ENCODE measurements at regions not wholly inside any gene's neighbourhood (a gene's known extent, or its start where the extent isn't known, plus 50 kb on each side); places are given as distances from the start of the nearest gene placed in this dataset.

DNA sequence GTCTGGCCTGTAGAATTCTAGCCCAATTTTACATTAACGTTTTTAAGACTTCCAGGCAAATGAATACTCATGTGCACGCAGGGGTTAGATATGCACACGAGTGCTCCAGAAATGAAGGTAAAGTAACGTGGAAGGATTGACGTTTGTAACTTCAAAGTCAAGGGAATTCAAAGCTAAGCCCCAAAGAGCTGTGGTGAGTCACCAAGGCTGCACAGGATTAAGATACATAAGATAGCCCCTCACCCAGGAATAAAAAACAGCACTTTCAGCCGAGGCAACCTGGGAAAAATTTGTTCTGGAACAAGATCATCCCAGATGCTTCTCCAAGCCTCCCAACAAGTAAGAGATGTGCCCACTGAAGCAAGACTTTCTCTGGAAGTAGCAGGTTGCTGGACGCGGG, 259.6 kb upstream of the PLXNA2 start:
- H3K18ac ChIP-seq (ENCODE audit: low read length) = no peak overlapping the region
- no CpG with 5 or more reads among the region's 8 CpGs for WGBS (ENCODE audit: extremely low coverage, insufficient coverage, insufficient read length)
- no peak overlapping the region for H3K14ac ChIP-seq (ENCODE audit: low read length)
- H2BK5ac ChIP-seq (ENCODE audit: low read depth, low read length, poor library complexity) = no peak overlapping the region
- no peaks in the 10 kb centered on the region for H3K36me3 ChIP-seq (ENCODE audit: control insufficient read depth in 1 of 2, insufficient read depth in 2 of 2, low read length in 2 of 2)
- no peak overlapping the region for H3K4ac ChIP-seq (ENCODE audit: low read depth, low read length)
- no peaks in the 10 kb centered on the region for H3K27me3 ChIP-seq (ENCODE audit: insufficient read depth, low read length)
- no peaks in the 10 kb centered on the region for H3K4me1 ChIP-seq (ENCODE audit: control insufficient read depth in 1 of 2, insufficient read depth in 2 of 2, low read length in 2 of 2)
- H3K23ac ChIP-seq (ENCODE audit: low read length) = no peak overlapping the region
- H3K4me2 ChIP-seq (ENCODE audit: low read length) = no peak overlapping the region
- H2AK5ac ChIP-seq (ENCODE audit: low read length) = no peak overlapping the region
- H4K12ac ChIP-seq (ENCODE audit: low read depth, low read length) = no peak overlapping the region
- no peak overlapping the region for H2BK12ac ChIP-seq (ENCODE audit: low read length)
- H3K4me3 ChIP-seq (ENCODE audit: low read depth, low read length) = no peak overlapping the region
- no peak overlapping the region for H4K91ac ChIP-seq (ENCODE audit: low read depth, low read length)
- no peak overlapping the region for H2BK120ac ChIP-seq (ENCODE audit: insufficient read depth, low read length, poor library complexity)
- no peak overlapping the region for H3K27ac ChIP-seq (ENCODE audit: low read depth, low read length)
- H3K79me2 ChIP-seq (ENCODE audit: control insufficient read depth, insufficient read depth, low read length, poor library complexity) = no peaks in the 10 kb centered on the region
- no peak overlapping the region for H2AFZ ChIP-seq (ENCODE audit: insufficient read depth, low read length, poor library complexity)
- no peaks in the 10 kb centered on the region for H3K9me3 ChIP-seq (ENCODE audit: insufficient read depth, low read depth, low read length)
- no peak overlapping the region for H3K9ac ChIP-seq (ENCODE audit: low read length)
- H3K79me1 ChIP-seq (ENCODE audit: low read length) = no peaks in the 10 kb centered on the region
- no peak overlapping the region for H4K8ac ChIP-seq (ENCODE audit: low read depth, low read length)
- no peak for DNase-seq

- H4K8ac ChIP-seq (ENCODE audit: low read depth, low read length) = no peak overlapping the region
- no peaks in the 10 kb centered on the region for H3K9me3 ChIP-seq (ENCODE audit: insufficient read depth, low read depth, low read length)
- H3K4me1 ChIP-seq (ENCODE audit: control insufficient read depth in 1 of 2, insufficient read depth in 2 of 2, low read length in 2 of 2) = peaks cover 11 to 12% of the 10 kb centered on the region in 2 experiments
- H4K91ac ChIP-seq (ENCODE audit: low read depth, low read length) = no peak overlapping the region
- no peak overlapping the region for H3K23ac ChIP-seq (ENCODE audit: low read length)
- DNase-seq = no peak
- H2AK5ac ChIP-seq (ENCODE audit: low read length) = no peak overlapping the region
- no peak overlapping the region for H3K9ac ChIP-seq (ENCODE audit: low read length)
- H3K79me1 ChIP-seq (ENCODE audit: low read length) = no peaks in the 10 kb centered on the region
- H3K14ac ChIP-seq (ENCODE audit: low read length) = no peak overlapping the region
- H3K79me2 ChIP-seq (ENCODE audit: control insufficient read depth, insufficient read depth, low read length, poor library complexity) = no peaks in the 10 kb centered on the region
- no peaks in the 10 kb centered on the region for H3K36me3 ChIP-seq (ENCODE audit: control insufficient read depth in 1 of 2, insufficient read depth in 2 of 2, low read length in 2 of 2)
- no peak overlapping the region for H3K4me2 ChIP-seq (ENCODE audit: low read length)
- H3K27ac ChIP-seq (ENCODE audit: low read depth, low read length) = no peak overlapping the region
- WGBS (ENCODE audit: extremely low coverage, insufficient coverage, insufficient read length) = no CpG with 5 or more reads among the region's 2 CpGs
- no peak overlapping the region for H3K4me3 ChIP-seq (ENCODE audit: low read depth, low read length)
- H4K12ac ChIP-seq (ENCODE audit: low read depth, low read length) = no peak overlapping the region
- H3K4ac ChIP-seq (ENCODE audit: low read depth, low read length) = no peak overlapping the region
- H2AFZ ChIP-seq (ENCODE audit: insufficient read depth, low read length, poor library complexity) = no peak overlapping the region
- H2BK12ac ChIP-seq (ENCODE audit: low read length) = no peak overlapping the region
- H2BK120ac ChIP-seq (ENCODE audit: insufficient read depth, low read length, poor library complexity) = no peak overlapping the region
- H2BK5ac ChIP-seq (ENCODE audit: low read depth, low read length, poor library complexity) = no peak overlapping the region
- H3K27me3 ChIP-seq (ENCODE audit: insufficient read depth, low read length) = no peaks in the 10 kb centered on the region
- H3K18ac ChIP-seq (ENCODE audit: low read length) = no peak overlapping the region
Measured at GRCh38 chr1:208506812-208507211, 262.6 kb upstream of the PLXNA2 start.

GRCh38 chr1:208509072-208509471, 264.9 kb upstream of the PLXNA2 start:
- H3K4me1 ChIP-seq (ENCODE audit: control insufficient read depth in 1 of 2, insufficient read depth in 2 of 2, low read length in 2 of 2) = peaks cover 11 to 12% of the 10 kb centered on the region in 2 experiments
- no peak overlapping the region for H4K91ac ChIP-seq (ENCODE audit: low read depth, low read length)
- H2BK12ac ChIP-seq (ENCODE audit: low read length) = no peak overlapping the region
- no peaks in the 10 kb centered on the region for H3K79me2 ChIP-seq (ENCODE audit: control insufficient read depth, insufficient read depth, low read length, poor library complexity)
- no peak overlapping the region for H2BK5ac ChIP-seq (ENCODE audit: low read depth, low read length, poor library complexity)
- H3K27me3 ChIP-seq (ENCODE audit: insufficient read depth, low read length) = no peaks in the 10 kb centered on the region
- no peak overlapping the region for H3K4me3 ChIP-seq (ENCODE audit: low read depth, low read length)
- WGBS (ENCODE audit: extremely low coverage, insufficient coverage, insufficient read length) = no CpG with 5 or more reads among the region's 2 CpGs
- no peak overlapping the region for H2BK120ac ChIP-seq (ENCODE audit: insufficient read depth, low read length, poor library complexity)
- no peak overlapping the region for H2AK5ac ChIP-seq (ENCODE audit: low read length)
- no peak overlapping the region for H3K27ac ChIP-seq (ENCODE audit: low read depth, low read length)
- no peak overlapping the region for H3K14ac ChIP-seq (ENCODE audit: low read length)
- H3K4ac ChIP-seq (ENCODE audit: low read depth, low read length) = no peak overlapping the region
- H4K12ac ChIP-seq (ENCODE audit: low read depth, low read length) = no peak overlapping the region
- H3K36me3 ChIP-seq (ENCODE audit: control insufficient read depth in 1 of 2, insufficient read depth in 2 of 2, low read length in 2 of 2) = no peaks in the 10 kb centered on the region
- H3K23ac ChIP-seq (ENCODE audit: low read length) = no peak overlapping the region
- H2AFZ ChIP-seq (ENCODE audit: insufficient read depth, low read length, poor library complexity) = no peak overlapping the region
- DNase-seq = no peak
- no peaks in the 10 kb centered on the region for H3K9me3 ChIP-seq (ENCODE audit: insufficient read depth, low read depth, low read length)
- no peak overlapping the region for H3K9ac ChIP-seq (ENCODE audit: low read length)
- H3K18ac ChIP-seq (ENCODE audit: low read length) = no peak overlapping the region
- no peaks in the 10 kb centered on the region for H3K79me1 ChIP-seq (ENCODE audit: low read length)
- no peak overlapping the region for H3K4me2 ChIP-seq (ENCODE audit: low read length)
- no peak overlapping the region for H4K8ac ChIP-seq (ENCODE audit: low read depth, low read length)

GRCh38 chr1:208510192-208510952, 266.2 kb upstream of the PLXNA2 start:
- Histone ChIP-seq H2BK120ac (ENCODE audit: insufficient read depth, low read length, poor library complexity) (no peak overlapping the region), H2AK5ac (ENCODE audit: low read length) (no peak overlapping the region), H3K79me2 (ENCODE audit: control insufficient read depth, insufficient read depth, low read length, poor library complexity) (no peaks in the 10 kb centered on the region), H4K12ac (ENCODE audit: low read depth, low read length) (no peak overlapping the region), H3K27ac (ENCODE audit: low read depth, low read length) (peak overlapping the region; percentile 40), H3K4me1 (ENCODE audit: control insufficient read depth in 1 of 2, insufficient read depth in 2 of 2, low read length in 2 of 2) (peaks cover 11 to 12% of the 10 kb centered on the region in 2 experiments), H3K4me3 (ENCODE audit: low read depth, low read length) (no peak overlapping the region), H2BK12ac (ENCODE audit: low read length) (peak overlapping the region; percentile 18), H4K91ac (ENCODE audit: low read depth, low read length) (peak overlapping the region; percentile 52), H2BK5ac (ENCODE audit: low read depth, low read length, poor library complexity) (no peak overlapping the region), H3K27me3 (ENCODE audit: insufficient read depth, low read length) (no peaks in the 10 kb centered on the region), H3K4me2 (ENCODE audit: low read length) (no peak overlapping the region), H2AFZ (ENCODE audit: insufficient read depth, low read length, poor library complexity) (no peak overlapping the region), H3K18ac (ENCODE audit: low read length) (no peak overlapping the region), H3K79me1 (ENCODE audit: low read length) (no peaks in the 10 kb centered on the region), H3K14ac (ENCODE audit: low read length) (no peak overlapping the region), H4K8ac (ENCODE audit: low read depth, low read length) (no peak overlapping the region), H3K23ac (ENCODE audit: low read length) (no peak overlapping the region), H3K9ac (ENCODE audit: low read length) (no peak overlapping the region), H3K36me3 (ENCODE audit: control insufficient read depth in 1 of 2, insufficient read depth in 2 of 2, low read length in 2 of 2) (no peaks in the 10 kb centered on the region), H3K9me3 (ENCODE audit: insufficient read depth, low read depth, low read length) (no peaks in the 10 kb centered on the region), H3K4ac (ENCODE audit: low read depth, low read length) (no peak overlapping the region)
- WGBS (ENCODE audit: extremely low coverage, insufficient coverage, insufficient read length) = no CpG with 5 or more reads among the region's 5 CpGs
- DNase-seq = peak; percentile 89 to 96
